ENCODE measurements at regions not wholly inside any gene's neighbourhood (a gene's known extent, or its start where the extent isn't known, plus 50 kb on each side); places are given as distances from the start of the nearest gene placed in this dataset.
"Not testable (repeated sequence)": the region's sequence is repeated elsewhere in the genome, so short reads cannot be mapped to it uniquely, and the experiment has no call there.

DNA sequence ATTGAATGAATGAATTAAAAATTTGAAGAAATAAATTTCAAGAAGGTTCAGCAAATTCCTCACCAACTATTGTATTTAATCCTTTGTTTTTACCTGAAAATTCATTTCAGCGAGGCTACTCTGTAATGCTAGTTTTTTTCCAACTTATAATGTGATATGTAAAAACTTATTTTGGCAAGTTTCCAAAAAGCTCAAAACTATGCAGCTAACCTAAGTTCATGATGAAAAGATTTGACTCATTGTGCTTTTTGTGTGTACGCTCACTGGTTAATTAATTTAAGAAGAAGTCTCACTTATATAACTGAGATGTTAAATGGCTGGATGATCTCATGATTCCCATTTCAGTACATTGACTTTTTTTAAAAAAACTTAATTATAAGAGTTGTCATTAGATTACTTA lies 196.0 kb upstream of the SAMSN1 start:
- DNase-seq (ENCODE audit: low read depth, low spot score): no peak
- Mint-ChIP-seq H3K27me3 (ENCODE audit: low read depth) (no peaks in the 10 kb centered on the region), H3K36me3 (ENCODE audit: low read depth) (no peaks in the 10 kb centered on the region), H3K27ac (ENCODE audit: unreplicated experiment) (no peak overlapping the region), H3K9me3 (no peaks in the 10 kb centered on the region), H3K4me3 (no peak overlapping the region), H3K4me1 (no peaks in the 10 kb centered on the region)
- TF ChIP-seq, protein P1, sequence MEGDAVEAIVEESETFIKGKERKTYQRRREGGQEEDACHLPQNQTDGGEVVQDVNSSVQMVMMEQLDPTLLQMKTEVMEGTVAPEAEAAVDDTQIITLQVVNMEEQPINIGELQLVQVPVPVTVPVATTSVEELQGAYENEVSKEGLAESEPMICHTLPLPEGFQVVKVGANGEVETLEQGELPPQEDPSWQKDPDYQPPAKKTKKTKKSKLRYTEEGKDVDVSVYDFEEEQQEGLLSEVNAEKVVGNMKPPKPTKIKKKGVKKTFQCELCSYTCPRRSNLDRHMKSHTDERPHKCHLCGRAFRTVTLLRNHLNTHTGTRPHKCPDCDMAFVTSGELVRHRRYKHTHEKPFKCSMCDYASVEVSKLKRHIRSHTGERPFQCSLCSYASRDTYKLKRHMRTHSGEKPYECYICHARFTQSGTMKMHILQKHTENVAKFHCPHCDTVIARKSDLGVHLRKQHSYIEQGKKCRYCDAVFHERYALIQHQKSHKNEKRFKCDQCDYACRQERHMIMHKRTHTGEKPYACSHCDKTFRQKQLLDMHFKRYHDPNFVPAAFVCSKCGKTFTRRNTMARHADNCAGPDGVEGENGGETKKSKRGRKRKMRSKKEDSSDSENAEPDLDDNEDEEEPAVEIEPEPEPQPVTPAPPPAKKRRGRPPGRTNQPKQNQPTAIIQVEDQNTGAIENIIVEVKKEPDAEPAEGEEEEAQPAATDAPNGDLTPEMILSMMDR (conservative IDR thresholded peaks at IDR 0.05): no peak

DNA sequence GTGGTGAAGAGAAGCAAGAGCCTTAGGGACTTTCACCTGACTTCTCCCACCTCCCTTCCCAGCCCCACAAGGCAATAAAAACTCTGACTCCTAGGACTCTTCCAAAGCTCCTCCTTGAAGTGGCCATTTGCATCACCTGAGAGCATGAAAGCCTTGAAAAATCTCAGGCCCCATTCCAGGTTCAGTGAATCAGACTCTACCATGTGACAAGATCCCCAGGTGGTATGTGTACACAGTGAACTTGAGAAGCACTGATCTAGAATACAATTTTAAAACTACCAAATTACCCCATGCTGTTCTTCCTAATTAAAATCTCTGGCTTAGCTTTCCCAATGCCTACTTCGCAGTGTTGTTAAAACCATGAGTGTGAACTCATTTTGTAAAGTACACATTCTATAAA lies 195.1 kb upstream of the SAMSN1 start:
- TF ChIP-seq, protein P1 (conservative IDR thresholded peaks at IDR 0.05): no peak
- no peak for DNase-seq (ENCODE audit: low read depth, low spot score)
- no peaks in the 10 kb centered on the region for H3K36me3 Mint-ChIP-seq (ENCODE audit: low read depth)
- no peak overlapping the region for H3K27ac Mint-ChIP-seq (ENCODE audit: unreplicated experiment)
- H3K4me1 Mint-ChIP-seq: no peaks in the 10 kb centered on the region
- H3K27me3 Mint-ChIP-seq (ENCODE audit: low read depth): no peaks in the 10 kb centered on the region
- H3K4me3 Mint-ChIP-seq: no peak overlapping the region
- H3K9me3 Mint-ChIP-seq: no peaks in the 10 kb centered on the region

DNA sequence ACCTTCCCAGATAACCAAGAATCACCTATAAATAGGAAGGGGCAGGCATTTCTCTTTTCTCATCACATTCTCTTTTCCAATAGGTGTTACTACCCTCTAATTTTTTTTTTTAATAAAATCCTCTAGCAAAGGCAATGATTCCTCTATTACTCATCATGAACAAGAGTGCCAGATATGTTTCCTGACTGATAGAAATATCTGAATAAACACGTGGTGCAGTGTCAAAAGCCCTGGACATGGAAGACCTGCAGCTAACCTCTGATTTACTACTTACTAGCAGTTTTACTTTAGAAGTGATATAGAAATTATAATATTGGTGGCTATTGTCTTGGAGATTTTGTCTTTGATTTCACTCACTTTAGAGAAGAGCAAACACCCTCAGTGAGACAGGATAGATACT lies 194.6 kb upstream of the SAMSN1 start:
- no peak for DNase-seq (ENCODE audit: low read depth, low spot score)
- TF ChIP-seq, protein P1 (conservative IDR thresholded peaks at IDR 0.05): no peak
- Mint-ChIP-seq H3K27ac (ENCODE audit: unreplicated experiment) (no peak overlapping the region), H3K9me3 (no peaks in the 10 kb centered on the region), H3K27me3 (ENCODE audit: low read depth) (no peaks in the 10 kb centered on the region), H3K36me3 (ENCODE audit: low read depth) (no peaks in the 10 kb centered on the region), H3K4me3 (no peak overlapping the region), H3K4me1 (no peaks in the 10 kb centered on the region)

DNA sequence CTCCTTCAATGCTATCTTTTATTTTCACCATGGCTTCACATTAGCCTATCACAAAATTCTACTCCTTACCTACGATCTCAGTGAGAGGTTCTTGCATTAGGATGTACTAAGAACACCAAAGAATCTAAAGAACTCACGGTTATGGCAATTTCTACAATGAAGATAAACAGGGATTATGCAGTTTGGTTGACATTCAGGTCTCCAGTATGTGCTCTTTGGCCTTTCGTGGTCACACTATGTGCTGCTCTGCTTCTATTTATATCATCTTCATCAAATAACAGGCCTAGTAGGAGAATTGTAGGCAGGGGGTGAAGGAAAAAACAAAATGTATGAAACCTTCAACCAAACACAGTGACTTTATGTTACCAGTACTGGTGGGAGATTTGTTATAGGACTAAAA lies 194.0 kb upstream of the SAMSN1 start:
- DNase-seq (ENCODE audit: low read depth, low spot score): no peak
- H3K4me3 Mint-ChIP-seq: no peak overlapping the region
- TF ChIP-seq, protein P1 (conservative IDR thresholded peaks at IDR 0.05): no peak
- H3K36me3 Mint-ChIP-seq (ENCODE audit: low read depth): no peaks in the 10 kb centered on the region
- H3K27ac Mint-ChIP-seq (ENCODE audit: unreplicated experiment): no peak overlapping the region
- no peaks in the 10 kb centered on the region for H3K9me3 Mint-ChIP-seq
- no peaks in the 10 kb centered on the region for H3K4me1 Mint-ChIP-seq
- H3K27me3 Mint-ChIP-seq (ENCODE audit: low read depth): no peaks in the 10 kb centered on the region

DNA sequence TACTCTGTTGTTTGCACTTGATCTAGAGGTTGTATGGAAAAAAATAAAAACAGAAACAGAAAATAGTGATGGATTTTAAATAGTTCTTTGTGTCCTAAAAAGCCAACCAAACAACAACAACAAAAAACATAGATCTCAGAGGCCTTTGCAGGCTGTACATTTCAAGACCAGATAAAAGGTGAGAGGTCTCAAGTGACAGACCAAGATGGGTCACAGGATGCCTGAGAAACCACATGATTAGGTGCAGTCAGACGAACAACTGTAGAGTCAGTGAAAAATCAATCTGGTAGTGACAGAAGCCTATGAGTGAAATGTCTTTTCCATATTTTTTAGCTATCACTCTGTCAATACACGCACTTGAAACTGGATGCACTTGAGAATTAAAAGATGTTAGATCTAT lies 193.5 kb upstream of the SAMSN1 start:
- H3K9me3 Mint-ChIP-seq: no peaks in the 10 kb centered on the region
- no peak overlapping the region for H3K4me3 Mint-ChIP-seq
- no peak overlapping the region for H3K27ac Mint-ChIP-seq (ENCODE audit: unreplicated experiment)
- no peaks in the 10 kb centered on the region for H3K4me1 Mint-ChIP-seq
- H3K36me3 Mint-ChIP-seq (ENCODE audit: low read depth): no peaks in the 10 kb centered on the region
- TF ChIP-seq, protein P1 (conservative IDR thresholded peaks at IDR 0.05): no peak
- DNase-seq (ENCODE audit: low read depth, low spot score): no peak
- H3K27me3 Mint-ChIP-seq (ENCODE audit: low read depth): no peaks in the 10 kb centered on the region

DNA sequence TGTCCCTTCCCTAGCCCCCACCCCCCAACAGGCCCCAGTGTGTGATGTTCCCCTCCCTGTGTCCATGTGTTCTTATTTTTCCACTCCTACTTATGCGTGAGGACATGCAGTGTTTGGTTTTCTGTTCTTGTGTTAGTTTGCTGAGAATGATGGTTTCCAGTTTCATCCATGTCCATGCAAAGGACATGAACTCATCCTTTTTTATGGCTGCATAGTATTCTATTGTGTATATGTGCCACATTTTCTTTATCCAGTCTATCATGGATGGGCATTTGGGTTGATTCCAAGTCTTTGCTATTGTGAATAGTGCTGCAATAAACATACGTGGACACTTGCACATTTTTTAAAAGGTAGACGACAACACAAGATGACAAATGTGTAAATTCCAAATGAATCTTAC lies 192.5 kb upstream of the SAMSN1 start:
- H3K36me3 Mint-ChIP-seq (ENCODE audit: low read depth); DNase-seq (ENCODE audit: low read depth, low spot score); H3K4me3 Mint-ChIP-seq; H3K27ac Mint-ChIP-seq (ENCODE audit: unreplicated experiment); H3K4me1 Mint-ChIP-seq; H3K9me3 Mint-ChIP-seq; H3K27me3 Mint-ChIP-seq (ENCODE audit: low read depth): not testable (repeated sequence)
